HCT116 (cell line): ENCODE measurements at regions not wholly inside any gene's neighbourhood (a gene's known extent, or its start where the extent isn't known, plus 50 kb on each side); places are given as distances from the start of the nearest gene placed in this dataset.

ENCODE experiments used
- ATAC-seq: fragments of 200-7000 bp; cut with Tn5 transposase; 2 replicates; pipeline ENCODE4 v1.9.1; 2020; ENCODE audit warnings: mild to moderate bottlenecking, moderate library complexity
- BruUV-seq: library from RNA; stranded (reverse); fragments of 400-500 nt; replicated peaks from 2 replicates; lab custom pipeline; 2021; lab: Mats Ljungman, UMichigan
- CTCF ChIA-PET: fragments of 300-600 bp; sonication (Branson Sonifier 250); formaldehyde crosslinking; loops from one replicate; lab custom pipeline; 2021; ENCODE audit warnings: antibody characterized with exemption; lab: Charles Lee
- POLR2A ChIA-PET: fragments of 300-600, 350-600 bp; sonication (Branson Sonifier 250); formaldehyde crosslinking; loops from one replicate; lab custom pipeline; 2021; ENCODE audit warnings: antibody characterized with exemption; lab: Charles Lee
- RAD21 ChIA-PET, 2 experiments: fragments of 300-600 bp; sonication (Branson Sonifier 250); formaldehyde crosslinking; loops; one replicate each; lab custom pipeline; 2023; ENCODE audit warnings: low total read pairs in 2 of 2; ENCODE audit not compliant: uncharacterized antibody in 2 of 2, unreplicated experiment in 2 of 2, low non-redundant PET in 1 of 2; lab: Charles Lee
- DNase-seq: peaks from one replicate; pipeline ENCODE4 v3.0.0-alpha.2; 2010; ENCODE audit warnings: low read depth, low spot score
- H2AFZ ChIP-seq: fragments of 200-600 bp; shearing (Covaris generic), sonication (generic); 2 replicates; pipeline ENCODE4 v1.6.1; 2017; ENCODE audit warnings: low read depth, mixed run types, mixed read lengths, antibody characterized with exemption, low read length; ENCODE audit not compliant: poor library complexity, severe bottlenecking
- H3K27ac ChIP-seq: 2 replicates; pipeline ENCODE4 v1.5.1; 2012; ENCODE audit warnings: low read depth, low read length
- H3K27me3 ChIP-seq: fragments of 200-600 bp; sonication (generic); 2 replicates; pipeline ENCODE4 v1.6.1; 2016; ENCODE audit warnings: mixed run types, low read length, mixed read lengths; ENCODE audit not compliant: insufficient read depth
- H3K36me3 ChIP-seq, 2 experiments: fragments of 200-500 bp in 1 of 2; fragments of 200-600 bp in 1 of 2; sonication (Bioruptor generic) in 1 of 2; sonication (generic) in 1 of 2; 2 replicates each; pipeline versions ENCODE4 v1.5.1 to v1.6.1; 2014 to 2016; ENCODE audit warnings: low read length in 2 of 2, inconsistent platforms in 1 of 2, mixed read lengths in 1 of 2, mixed run types in 1 of 2; ENCODE audit not compliant: insufficient read depth in 2 of 2, control insufficient read depth in 1 of 2
- H3K4me1 ChIP-seq, 2 experiments: fragments of 200-600 bp in 1 of 2; sonication (generic) in 1 of 2; 2 replicates each; pipeline versions ENCODE4 v1.5.1 to v1.6.1; 2012 to 2017; ENCODE audit warnings: low read length in 2 of 2, inconsistent platforms in 1 of 2, mild to moderate bottlenecking in 1 of 2, mixed read lengths in 1 of 2, mixed run types in 1 of 2, moderate library complexity in 1 of 2; ENCODE audit not compliant: insufficient read depth in 2 of 2, control insufficient read depth in 1 of 2
- H3K4me2 ChIP-seq: fragments of 200-600 bp; sonication (generic); 2 replicates; pipeline ENCODE4 v1.6.1; 2017; ENCODE audit warnings: mixed run types, low read length, mixed read lengths
- H3K4me3 ChIP-seq, 2 experiments: fragments of 200-600 bp in 1 of 2; sonication (generic) in 1 of 2; replicated peaks in 1 of 2; 2 replicates each; pipeline ENCODE4 v1.5.1; 2011 to 2016; ENCODE audit warnings: low read length in 2 of 2, control low read depth in 1 of 2, low read depth in 1 of 2, mild to moderate bottlenecking in 1 of 2, mixed read lengths in 1 of 2, mixed run types in 1 of 2
- H3K79me2 ChIP-seq: fragments of 200-600 bp; sonication (generic); 2 replicates; pipeline ENCODE4 v1.6.1; 2017; ENCODE audit warnings: mild to moderate bottlenecking, mixed run types, low read length, moderate library complexity, mixed read lengths; ENCODE audit not compliant: insufficient read depth
- H3K9ac ChIP-seq: fragments of 200-600 bp; sonication (generic); 2 replicates; pipeline ENCODE4 v1.6.1; 2016; ENCODE audit warnings: low read length, mixed read lengths
- H3K9me2 ChIP-seq: fragments of 200-600 bp; sonication (generic), shearing (Covaris generic); 2 replicates; pipeline ENCODE4 v1.6.1; 2017; ENCODE audit warnings: mixed run types, mild to moderate bottlenecking, moderate library complexity; ENCODE audit not compliant: insufficient read depth
- H3K9me3 ChIP-seq, 2 experiments: fragments of 200-500 bp in 1 of 2; fragments of 200-600 bp in 1 of 2; sonication (Bioruptor generic) in 1 of 2; sonication (generic) in 1 of 2; 2 replicates each; pipeline ENCODE4 v1.6.1; 2014 to 2017; ENCODE audit warnings: low read length in 2 of 2, mixed read lengths in 2 of 2, inconsistent platforms in 1 of 2, low read depth in 1 of 2, mild to moderate bottlenecking in 1 of 2, mixed run types in 1 of 2, moderate library complexity in 1 of 2; ENCODE audit not compliant: control insufficient read depth in 1 of 2, insufficient read depth in 1 of 2
- H4K20me1 ChIP-seq: fragments of 200-600 bp; sonication (generic), shearing (Covaris generic); 2 replicates; pipeline ENCODE4 v1.6.1; 2017; ENCODE audit warnings: mixed run types, mild to moderate bottlenecking, moderate library complexity; ENCODE audit not compliant: insufficient read depth
- CBX3 ChIP-seq: IDR thresholded peaks from 2 replicates; pipeline ENCODE4 v1.6.1; 2012; ENCODE audit warnings: low read depth
- CEBPB ChIP-seq: IDR thresholded peaks from 2 replicates; pipeline ENCODE4 v1.6.1; 2012; ENCODE audit warnings: low read depth
- EZH2phosphoT487 ChIP-seq: fragments of 200-600 bp; IDR thresholded peaks from 2 replicates; pipeline ENCODE4 v1.6.1; 2018; ENCODE audit warnings: antibody characterized with exemption, borderline replicate concordance
- FOSL1 ChIP-seq: IDR thresholded peaks from 2 replicates; pipeline ENCODE4 v1.6.1; 2012; ENCODE audit warnings: low read depth
- POLR2A ChIP-seq: IDR thresholded peaks from 2 replicates; pipeline ENCODE4 v1.7.0; 2011; ENCODE audit warnings: borderline replicate concordance; ENCODE audit not compliant: insufficient read depth, insufficient read length; ENCODE audit errors: extremely low read depth
- POLR2AphosphoS5 ChIP-seq: IDR thresholded peaks from 2 replicates; pipeline ENCODE4 v1.6.1; 2011; ENCODE audit warnings: mild to moderate bottlenecking, low read depth, low read length, moderate library complexity
- SIN3A ChIP-seq: IDR thresholded peaks from 2 replicates; pipeline ENCODE4 v1.6.1; 2012; ENCODE audit warnings: low read depth
- SRF ChIP-seq: IDR thresholded peaks from 2 replicates; pipeline ENCODE4 v1.6.1; 2012; ENCODE audit warnings: low read depth
- TCF7L2 ChIP-seq: IDR thresholded peaks from 2 replicates; pipeline ENCODE4 v1.7.0; 2011; ENCODE audit warnings: borderline replicate concordance, inconsistent platforms; ENCODE audit not compliant: insufficient read depth, insufficient read length; ENCODE audit errors: extremely low read depth
- YY1 ChIP-seq: IDR thresholded peaks from 2 replicates; pipeline ENCODE4 v1.6.1; 2011; ENCODE audit warnings: low read length, low read depth, moderate library complexity, mild to moderate bottlenecking; ENCODE audit not compliant: insufficient replicate concordance; ENCODE audit errors: extremely low read depth
- ZFX ChIP-seq: fragments of 450-650 bp; IDR thresholded peaks from 2 replicates; pipeline ENCODE4 v1.6.1; 2017
- ZNF274 ChIP-seq: fragments of 200-500 bp; sonication (Bioruptor generic); IDR thresholded peaks from 2 replicates; pipeline ENCODE4 v1.6.1; 2014; ENCODE audit warnings: mild to moderate bottlenecking, low read depth, low read length, inconsistent platforms
- intact Hi-C: fragments of 100-400 bp; cut with micrococcal nuclease; formaldehyde crosslinking; loops from 2 replicates; pipeline ENCODE4 v1.10.0; 2022
- TF ChIP-seq, protein P1 (sequence below), 3 experiments: fragments of 200-600 bp in 1 of 3; sonication (generic) in 1 of 3; IDR thresholded peaks in 2 of 3; conservative IDR thresholded peaks in 1 of 3; 2 replicates each; pipeline ENCODE4 v1.5.1; 2012 to 2017; ENCODE audit warnings: low read depth in 2 of 3, low read length in 2 of 3, antibody characterized with exemption in 1 of 3, borderline replicate concordance in 1 of 3, control low read depth in 1 of 3, mild to moderate bottlenecking in 1 of 3, mixed read lengths in 1 of 3, mixed run types in 1 of 3, moderate library complexity in 1 of 3; ENCODE audit not compliant: insufficient read depth in 1 of 3

GRCh38 chr7:125643302-125643701 lies 713.7 kb upstream of the POT1 start:
- no peaks in the 10 kb centered on the region for H3K9me3 ChIP-seq
- H3K36me3 ChIP-seq = no peaks in the 10 kb centered on the region
- intact Hi-C loops = no loop called here
- no peaks in the 10 kb centered on the region for H4K20me1 ChIP-seq
- H3K27ac ChIP-seq = no peak overlapping the region
- no peak overlapping the region for H3K9ac ChIP-seq
- no peaks in the 10 kb centered on the region for H3K27me3 ChIP-seq
- ChIA-PET RAD21 (no interaction called here), POLR2A (no interaction called here), CTCF (no interaction called here)
- H3K4me1 ChIP-seq = no peaks in the 10 kb centered on the region
- TF ChIP-seq, protein P1, sequence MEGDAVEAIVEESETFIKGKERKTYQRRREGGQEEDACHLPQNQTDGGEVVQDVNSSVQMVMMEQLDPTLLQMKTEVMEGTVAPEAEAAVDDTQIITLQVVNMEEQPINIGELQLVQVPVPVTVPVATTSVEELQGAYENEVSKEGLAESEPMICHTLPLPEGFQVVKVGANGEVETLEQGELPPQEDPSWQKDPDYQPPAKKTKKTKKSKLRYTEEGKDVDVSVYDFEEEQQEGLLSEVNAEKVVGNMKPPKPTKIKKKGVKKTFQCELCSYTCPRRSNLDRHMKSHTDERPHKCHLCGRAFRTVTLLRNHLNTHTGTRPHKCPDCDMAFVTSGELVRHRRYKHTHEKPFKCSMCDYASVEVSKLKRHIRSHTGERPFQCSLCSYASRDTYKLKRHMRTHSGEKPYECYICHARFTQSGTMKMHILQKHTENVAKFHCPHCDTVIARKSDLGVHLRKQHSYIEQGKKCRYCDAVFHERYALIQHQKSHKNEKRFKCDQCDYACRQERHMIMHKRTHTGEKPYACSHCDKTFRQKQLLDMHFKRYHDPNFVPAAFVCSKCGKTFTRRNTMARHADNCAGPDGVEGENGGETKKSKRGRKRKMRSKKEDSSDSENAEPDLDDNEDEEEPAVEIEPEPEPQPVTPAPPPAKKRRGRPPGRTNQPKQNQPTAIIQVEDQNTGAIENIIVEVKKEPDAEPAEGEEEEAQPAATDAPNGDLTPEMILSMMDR (IDR thresholded peaks at IDR 0.05 in 2 of 3, conservative IDR thresholded peaks at IDR 0.05 in 1 of 3; ENCODE audit: borderline replicate concordance in 1 of 3, insufficient read depth in 1 of 3, low read depth in 2 of 3, low read length in 2 of 3) = no peak
- TF ChIP-seq YY1 (no peak), SIN3A (no peak), CEBPB (no peak), ZFX (no peak), POLR2AphosphoS5 (no peak), SRF (no peak)
- H2AFZ ChIP-seq = no peak overlapping the region
- BruUV-seq = no TSS peak
- no peaks in the 10 kb centered on the region for H3K9me2 ChIP-seq
- ATAC-seq (no peak), DNase-seq (no peak)
- no peak overlapping the region for H3K4me2 ChIP-seq
- no peak overlapping the region for H3K4me3 ChIP-seq
- no peaks in the 10 kb centered on the region for H3K79me2 ChIP-seq

DNA sequence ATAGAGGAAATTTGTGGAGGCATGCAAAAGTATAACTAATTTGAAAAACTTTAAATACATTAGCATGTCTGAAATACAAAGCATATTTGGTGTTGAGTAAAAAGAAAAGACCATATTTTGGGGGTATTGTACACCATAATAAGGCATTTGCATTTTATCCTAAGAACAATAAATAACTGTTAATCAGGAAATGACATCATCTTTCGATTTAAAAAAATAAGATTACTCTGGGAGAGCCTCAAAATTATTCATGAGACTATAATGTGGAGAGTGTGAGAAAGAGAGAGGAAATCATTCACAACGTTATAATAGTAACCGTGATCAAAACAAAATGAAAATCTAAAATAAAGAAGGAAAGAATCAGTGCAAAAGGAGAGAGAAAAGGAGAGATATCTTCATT lies 712.3 kb upstream of the POT1 start:
- Histone ChIP-seq H3K36me3 (no peaks in the 10 kb centered on the region), H3K9me3 (no peaks in the 10 kb centered on the region), H3K79me2 (no peaks in the 10 kb centered on the region), H3K9me2 (no peaks in the 10 kb centered on the region), H3K4me1 (no peaks in the 10 kb centered on the region), H3K4me3 (no peak overlapping the region), H3K27ac (no peak overlapping the region), H3K9ac (no peak overlapping the region), H4K20me1 (no peaks in the 10 kb centered on the region), H3K4me2 (no peak overlapping the region), H2AFZ (no peak overlapping the region), H3K27me3 (no peaks in the 10 kb centered on the region)
- ChIA-PET RAD21 (no interaction called here), POLR2A (no interaction called here), CTCF (no interaction called here)
- DNase-seq = no peak
- ATAC-seq = no peak
- TF ChIP-seq TCF7L2 (no peak), POLR2A (no peak), CBX3 (no peak), EZH2phosphoT487 (no peak), SRF (no peak), FOSL1 (no peak), ZFX (no peak), ZNF274 (no peak)
- no TSS peak for BruUV-seq
- intact Hi-C loops = no loop called here
